Glutamatergic neuron (in vitro differentiated cells): ENCODE measurements at regions not wholly inside any gene's neighbourhood (a gene's known extent, or its start where the extent isn't known, plus 50 kb on each side); places are given as distances from the start of the nearest gene placed in this dataset.

Experiments
- DNase-seq: peaks from one replicate; pipeline ENCODE4 v3.0.0; 2022
- H3K27ac Mint-ChIP-seq: one replicate; pipeline ENCODE4 v1.8.0; 2020; ENCODE audit warnings: mild to moderate bottlenecking, mixed read lengths, inconsistent platforms; ENCODE audit not compliant: unreplicated experiment
- H3K27me3 Mint-ChIP-seq: one replicate; pipeline ENCODE4 v1.8.0; 2020; ENCODE audit warnings: mild to moderate bottlenecking, moderate library complexity, mixed read lengths, inconsistent platforms; ENCODE audit not compliant: unreplicated experiment
- H3K36me3 Mint-ChIP-seq: one replicate; pipeline ENCODE4 v1.8.0; 2020; ENCODE audit warnings: mild to moderate bottlenecking, mixed read lengths, inconsistent platforms; ENCODE audit not compliant: unreplicated experiment
- H3K4me1 Mint-ChIP-seq: one replicate; pipeline ENCODE4 v1.8.0; 2020; ENCODE audit warnings: mild to moderate bottlenecking, low read depth, mixed read lengths, inconsistent platforms; ENCODE audit not compliant: unreplicated experiment
- H3K4me3 Mint-ChIP-seq: one replicate; pipeline ENCODE4 v1.8.0; 2020; ENCODE audit warnings: mild to moderate bottlenecking, mixed read lengths, inconsistent platforms; ENCODE audit not compliant: unreplicated experiment
- H3K9me3 Mint-ChIP-seq: one replicate; pipeline ENCODE4 v1.8.0; 2020; ENCODE audit warnings: mild to moderate bottlenecking, moderate library complexity, mixed read lengths, inconsistent platforms; ENCODE audit not compliant: unreplicated experiment
- CTCF ChIP-seq: fragments of 200-600 bp; sonication (generic); IDR thresholded peaks from one replicate; pipeline ENCODE4 v1.5.0; 2021; ENCODE audit not compliant: partially characterized antibody, unreplicated experiment

- Mint-ChIP-seq H3K9me3 (no peaks in the 10 kb centered on the region), H3K36me3 (no peaks in the 10 kb centered on the region), H3K27ac (no peak overlapping the region), H3K27me3 (peaks cover 3% of the 10 kb centered on the region), H3K4me1 (peaks cover 5% of the 10 kb centered on the region), H3K4me3 (no peak overlapping the region)
- no peak for DNase-seq
- TF ChIP-seq CTCF = no peak
These were observed 393.3 kb downstream of the IRS2 start for GRCh38 chr13:109393045-109393444.

DNA sequence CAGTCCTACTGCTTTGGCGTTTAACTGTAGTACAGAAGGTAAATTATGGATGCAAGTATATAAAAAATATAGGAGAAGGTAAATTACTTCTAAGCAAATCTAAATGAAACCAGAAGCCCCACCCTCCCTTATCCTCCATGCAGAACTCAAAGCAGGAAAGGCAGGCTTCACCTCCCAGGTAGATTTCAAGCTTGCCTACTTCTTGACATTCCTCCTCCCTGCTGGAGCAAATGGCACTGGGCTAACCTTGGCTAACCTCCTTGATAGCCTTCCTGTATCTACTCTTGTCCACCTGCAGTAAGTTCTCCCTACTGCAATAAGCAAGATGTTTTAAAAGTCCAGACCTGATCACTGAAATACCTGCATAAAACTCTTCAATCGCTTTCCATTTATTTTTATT, 396.0 kb downstream of the IRS2 start:
- Mint-ChIP-seq H3K9me3 (no peaks in the 10 kb centered on the region), H3K27me3 (peaks cover 3% of the 10 kb centered on the region), H3K36me3 (no peaks in the 10 kb centered on the region), H3K27ac (no peak overlapping the region), H3K4me1 (peaks cover 8% of the 10 kb centered on the region), H3K4me3 (no peak overlapping the region)
- no peak for DNase-seq
- TF ChIP-seq CTCF = no peak

DNA sequence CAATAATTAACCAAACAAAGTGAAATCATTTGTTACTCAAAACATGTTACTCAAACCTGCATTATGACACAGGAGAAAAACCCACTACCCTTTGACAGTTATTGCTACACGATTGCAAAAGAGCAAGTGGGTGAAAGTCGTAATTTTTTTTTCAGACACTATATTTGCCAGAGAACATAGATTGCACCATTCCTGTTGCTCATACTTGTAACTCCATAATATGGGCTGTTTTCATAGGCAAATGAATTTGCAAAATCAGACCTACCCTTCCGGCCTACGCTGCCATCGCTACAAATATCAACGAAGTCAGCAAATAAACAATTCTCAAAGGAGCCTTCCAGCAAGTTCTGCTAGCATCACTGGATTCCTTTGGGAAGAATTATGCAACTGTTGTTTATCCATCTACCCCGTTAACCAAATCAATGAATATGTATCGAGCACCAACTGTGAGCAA, 396.5 kb downstream of the IRS2 start:
- TF ChIP-seq CTCF = no peak
- Mint-ChIP-seq H3K4me3 (no peak overlapping the region), H3K4me1 (peaks cover 8% of the 10 kb centered on the region), H3K27ac (no peak overlapping the region), H3K36me3 (no peaks in the 10 kb centered on the region), H3K27me3 (peaks cover 3% of the 10 kb centered on the region), H3K9me3 (no peaks in the 10 kb centered on the region)
- no peak for DNase-seq

GRCh38 chr13:109389456-109389855, 396.9 kb downstream of the IRS2 start:
- no peak for DNase-seq
- H3K4me3 Mint-ChIP-seq = no peak overlapping the region
- H3K4me1 Mint-ChIP-seq = peaks cover 8% of the 10 kb centered on the region
- H3K36me3 Mint-ChIP-seq = no peaks in the 10 kb centered on the region
- no peak for TF ChIP-seq CTCF
- H3K9me3 Mint-ChIP-seq = no peaks in the 10 kb centered on the region
- peaks cover 3% of the 10 kb centered on the region for H3K27me3 Mint-ChIP-seq
- H3K27ac Mint-ChIP-seq = no peak overlapping the region

DNA sequence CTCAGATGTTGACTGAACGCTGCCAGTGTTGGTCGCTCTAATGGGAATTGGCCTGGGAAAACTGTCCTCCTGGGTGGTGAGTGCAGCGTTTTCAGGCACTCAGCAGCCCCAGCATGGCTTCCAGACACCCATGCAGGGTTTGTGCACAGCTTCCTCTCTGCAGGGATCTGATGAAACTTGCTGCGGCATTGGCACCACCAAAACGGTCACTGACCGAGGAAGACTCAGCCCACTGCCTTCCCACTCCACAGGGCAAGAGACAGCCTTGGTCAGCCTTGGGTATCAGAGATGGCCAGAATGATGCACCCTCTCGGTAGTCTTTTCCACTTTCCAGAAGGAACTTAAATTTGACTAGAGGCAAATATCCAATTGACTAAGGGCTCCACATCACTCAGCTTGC, 398.9 kb downstream of the IRS2 start:
- Mint-ChIP-seq H3K4me3 (no peak overlapping the region), H3K36me3 (no peaks in the 10 kb centered on the region), H3K4me1 (peaks cover 8% of the 10 kb centered on the region), H3K27me3 (peaks cover 3% of the 10 kb centered on the region), H3K9me3 (no peaks in the 10 kb centered on the region), H3K27ac (no peak overlapping the region)
- no peak for DNase-seq
- no peak for TF ChIP-seq CTCF
